ENCODE measurements at regions not wholly inside any gene's neighbourhood (a gene's known extent, or its start where the extent isn't known, plus 50 kb on each side); places are given as distances from the start of the nearest gene placed in this dataset.
"Not testable (repeated sequence)": the region's sequence is repeated elsewhere in the genome, so short reads cannot be mapped to it uniquely, and the experiment has no call there.

DNA sequence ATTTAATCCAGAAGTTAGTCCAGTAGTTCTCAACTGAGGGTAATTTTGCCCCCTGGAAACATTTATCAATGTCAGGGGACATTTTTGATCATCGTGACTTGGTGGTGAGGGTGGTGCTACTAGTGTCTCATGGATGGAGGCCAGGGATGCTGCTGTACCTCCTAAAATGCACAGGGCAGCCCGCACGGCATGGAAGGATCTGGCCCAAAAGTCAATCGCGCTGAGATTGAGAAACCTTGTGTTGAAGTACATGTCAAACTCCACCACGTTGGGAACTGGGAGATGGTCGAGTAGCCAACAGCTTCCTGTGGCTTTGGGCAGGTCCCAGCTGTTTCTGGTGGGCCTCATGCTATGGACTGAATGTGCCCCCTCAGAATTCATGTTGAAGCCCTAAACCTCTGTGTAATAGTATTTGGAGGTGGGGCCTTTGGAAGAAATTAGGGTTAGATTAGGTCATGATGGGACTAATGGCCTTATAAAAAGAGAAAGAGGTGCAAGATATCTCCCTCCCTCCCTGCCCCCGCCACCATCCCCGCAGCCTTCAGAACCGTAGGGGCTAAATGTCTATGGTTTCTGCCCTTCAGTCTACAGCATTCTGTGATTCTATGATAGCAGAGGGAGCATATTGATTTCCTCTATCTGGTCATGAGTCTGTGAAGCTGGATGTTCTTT is 259.7 kb downstream of the MYCN start:
- WGBS (ENCODE audit: low lambda C conversion rate), result 31% methylated on average over 10 of the region's 10 CpGs
- Histone ChIP-seq H3K4me2 (no peak overlapping the region), H3K27ac (ENCODE audit: low read depth in 2 of 2, low read length in 1 of 2) (peak overlapping the region in 1 of 2 experiments; percentile 100; a peak in 2 of 4 replicates), H2AFZ (ENCODE audit: low read depth) (no peak overlapping the region), H3K4me3 (ENCODE audit: low read depth in 2 of 2, low read length in 1 of 2) (no peak overlapping the region), H3K9me3 (0 out of 2 replicates have a peak, but pooled peaks cover 3% of the 10 kb centered on the region), H3K9me2 (no peaks in the 10 kb centered on the region), H3K27me3 (ENCODE audit: insufficient read depth) (no peaks in the 10 kb centered on the region), H3K79me2 (ENCODE audit: insufficient read depth) (no peaks in the 10 kb centered on the region), H4K20me1 (ENCODE audit: insufficient read depth) (no peaks in the 10 kb centered on the region), H3K36me3 (replicated peaks in 1 of 2; ENCODE audit: control insufficient read depth in 1 of 2, insufficient read depth in 2 of 2, low read length in 1 of 2) (no peaks in the 10 kb centered on the region), H3K4me1 (ENCODE audit: control insufficient read depth in 1 of 2, insufficient read depth in 2 of 2, low read depth in 1 of 2, low read length in 1 of 2) (peaks cover 0 to 53% of the 10 kb centered on the region in 2 experiments; a peak in 2 of 4 replicates), H3F3A (replicated peaks; ENCODE audit: insufficient read depth) (no peaks in the 10 kb centered on the region), H3K9ac (no peak overlapping the region)
- no peak for TF ChIP-seq CHD2 (IDR thresholded peaks at IDR 0.05; ENCODE audit: low read length, partially characterized antibody)
- no peak for TF ChIP-seq YY1 (IDR thresholded peaks at IDR 0.05; ENCODE audit: low read depth)
- TF ChIP-seq FOXM1 (IDR thresholded peaks at IDR 0.05; ENCODE audit: low read depth), result no peak
- TF ChIP-seq, protein P1, sequence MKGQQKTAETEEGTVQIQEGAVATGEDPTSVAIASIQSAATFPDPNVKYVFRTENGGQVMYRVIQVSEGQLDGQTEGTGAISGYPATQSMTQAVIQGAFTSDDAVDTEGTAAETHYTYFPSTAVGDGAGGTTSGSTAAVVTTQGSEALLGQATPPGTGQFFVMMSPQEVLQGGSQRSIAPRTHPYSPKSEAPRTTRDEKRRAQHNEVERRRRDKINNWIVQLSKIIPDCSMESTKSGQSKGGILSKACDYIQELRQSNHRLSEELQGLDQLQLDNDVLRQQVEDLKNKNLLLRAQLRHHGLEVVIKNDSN (IDR thresholded peaks at IDR 0.05; ENCODE audit: borderline replicate concordance, low read depth), result no peak
- TF ChIP-seq, protein P2, sequence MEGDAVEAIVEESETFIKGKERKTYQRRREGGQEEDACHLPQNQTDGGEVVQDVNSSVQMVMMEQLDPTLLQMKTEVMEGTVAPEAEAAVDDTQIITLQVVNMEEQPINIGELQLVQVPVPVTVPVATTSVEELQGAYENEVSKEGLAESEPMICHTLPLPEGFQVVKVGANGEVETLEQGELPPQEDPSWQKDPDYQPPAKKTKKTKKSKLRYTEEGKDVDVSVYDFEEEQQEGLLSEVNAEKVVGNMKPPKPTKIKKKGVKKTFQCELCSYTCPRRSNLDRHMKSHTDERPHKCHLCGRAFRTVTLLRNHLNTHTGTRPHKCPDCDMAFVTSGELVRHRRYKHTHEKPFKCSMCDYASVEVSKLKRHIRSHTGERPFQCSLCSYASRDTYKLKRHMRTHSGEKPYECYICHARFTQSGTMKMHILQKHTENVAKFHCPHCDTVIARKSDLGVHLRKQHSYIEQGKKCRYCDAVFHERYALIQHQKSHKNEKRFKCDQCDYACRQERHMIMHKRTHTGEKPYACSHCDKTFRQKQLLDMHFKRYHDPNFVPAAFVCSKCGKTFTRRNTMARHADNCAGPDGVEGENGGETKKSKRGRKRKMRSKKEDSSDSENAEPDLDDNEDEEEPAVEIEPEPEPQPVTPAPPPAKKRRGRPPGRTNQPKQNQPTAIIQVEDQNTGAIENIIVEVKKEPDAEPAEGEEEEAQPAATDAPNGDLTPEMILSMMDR (IDR thresholded peaks at IDR 0.05), result no peak
- no peak for TF ChIP-seq TEAD4 (IDR thresholded peaks at IDR 0.05; ENCODE audit: borderline replicate concordance, insufficient read depth)
- TF ChIP-seq JUND (IDR thresholded peaks at IDR 0.05), result no peak
- TF ChIP-seq, protein P3, sequence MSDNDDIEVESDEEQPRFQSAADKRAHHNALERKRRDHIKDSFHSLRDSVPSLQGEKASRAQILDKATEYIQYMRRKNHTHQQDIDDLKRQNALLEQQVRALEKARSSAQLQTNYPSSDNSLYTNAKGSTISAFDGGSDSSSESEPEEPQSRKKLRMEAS (IDR thresholded peaks at IDR 0.05; ENCODE audit: low read depth), result no peak
- TF ChIP-seq EZH2phosphoT487 (IDR thresholded peaks at IDR 0.05; ENCODE audit: borderline replicate concordance, low read depth), result no peak
- no peak for TF ChIP-seq FOSL2 (IDR thresholded peaks at IDR 0.05; ENCODE audit: borderline replicate concordance, low read depth)
- no peak for TF ChIP-seq TAF1 (IDR thresholded peaks at IDR 0.05; ENCODE audit: borderline replicate concordance, low read depth, low read length)
- no peak for TF ChIP-seq EP300 (IDR thresholded peaks at IDR 0.05; ENCODE audit: borderline replicate concordance in 1 of 2, low read depth in 1 of 2, low read length in 1 of 2)
- TF ChIP-seq GATA2 (CRISPR knock-in tag; IDR thresholded peaks at IDR 0.05), result no peak
- ChIA-PET CTCF (interaction anchor here (0.6 to 1.4 kb wide), 3 partner anchors 16 to 96 kb away, joined by 3 to 4 read pairs (median 3); no protein-coding TSS in a partner anchor), POLR2A (no interaction called here)
- no peak for DNase-seq

DNA sequence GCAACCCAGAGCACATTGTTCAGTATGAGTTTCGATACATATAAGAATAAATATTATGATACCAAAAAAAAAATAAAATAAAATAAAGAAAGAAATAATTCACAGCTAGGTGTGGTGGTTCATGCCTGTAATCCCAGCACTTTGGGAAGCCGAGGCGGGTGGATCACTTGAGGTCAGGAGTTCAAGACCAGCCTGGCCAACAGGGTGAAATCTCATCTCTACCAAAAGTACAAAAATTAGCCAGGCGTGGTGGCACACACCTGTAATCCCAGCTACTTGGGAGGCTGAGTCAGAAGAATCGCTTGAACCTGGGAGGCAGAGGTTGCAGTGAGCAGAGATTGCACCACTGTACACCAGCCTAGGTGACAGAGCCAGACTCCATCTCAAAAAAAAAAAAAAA is 258.9 kb downstream of the MYCN start:
- H3K27me3 ChIP-seq (ENCODE audit: insufficient read depth); H3K36me3 ChIP-seq (replicated peaks in 1 of 2; ENCODE audit: control insufficient read depth in 1 of 2, insufficient read depth in 2 of 2, low read length in 1 of 2); H3K4me2 ChIP-seq; H3K9me2 ChIP-seq; H3K79me2 ChIP-seq (ENCODE audit: insufficient read depth); H3K9me3 ChIP-seq; H3F3A ChIP-seq (replicated peaks; ENCODE audit: insufficient read depth); POLR2A ChIA-PET; H2AFZ ChIP-seq (ENCODE audit: low read depth); H4K20me1 ChIP-seq (ENCODE audit: insufficient read depth); H3K9ac ChIP-seq; DNase-seq; H3K4me3 ChIP-seq (ENCODE audit: low read depth in 2 of 2, low read length in 1 of 2): not testable (repeated sequence)
- H3K4me1 ChIP-seq (ENCODE audit: control insufficient read depth in 1 of 2, insufficient read depth in 2 of 2, low read depth in 1 of 2, low read length in 1 of 2), result peaks cover 0 to 55% of the 10 kb centered on the region in 2 experiments; a peak in 2 of 4 replicates
- WGBS (ENCODE audit: low lambda C conversion rate), result 32% methylated on average over 5 of the region's 5 CpGs
- CTCF ChIA-PET, result interaction anchor here (1.4 kb wide), 1 partner anchor 96 kb away, joined by 3 read pairs; no protein-coding TSS in a partner anchor
- peak overlapping the region in 1 of 2 experiments; percentile 100; a peak in 2 of 4 replicates for H3K27ac ChIP-seq (ENCODE audit: low read depth in 2 of 2, low read length in 1 of 2)
